Smooth muscle cell (in vitro differentiated cells): ENCODE measurements at regions not wholly inside any gene's neighbourhood (a gene's known extent, or its start where the extent isn't known, plus 50 kb on each side); places are given as distances from the start of the nearest gene placed in this dataset.

ENCODE experiments used
- DNase-seq: peaks from one replicate; lab custom pipeline; 2025; ENCODE audit not compliant: unreplicated experiment; lab: John Stamatoyannopoulos, UW
- H2AFZ ChIP-seq: fragments of 200-600 bp; sonication (generic); 2 replicates; pipeline ENCODE4 v1.6.0; 2016; ENCODE audit warnings: antibody characterized with exemption, low read depth, mild to moderate bottlenecking
- H3F3A ChIP-seq: fragments of 200-600 bp; sonication (generic); 2 replicates; pipeline ENCODE4 v1.6.0; 2017; ENCODE audit warnings: antibody characterized with exemption, low read depth
- H3K27ac ChIP-seq: fragments of 200-600 bp; sonication (generic); 2 replicates; pipeline ENCODE4 v1.5.1; 2016; ENCODE audit warnings: low read depth, mild to moderate bottlenecking
- H3K27me3 ChIP-seq: fragments of 200-600 bp; sonication (generic); 2 replicates; pipeline ENCODE4 v1.6.1; 2016; ENCODE audit warnings: low read depth, mild to moderate bottlenecking
- H3K36me3 ChIP-seq: fragments of 200-600 bp; sonication (generic); 2 replicates; pipeline ENCODE4 v1.5.1; 2016; ENCODE audit warnings: low read depth
- H3K4me1 ChIP-seq: fragments of 200-600 bp; sonication (generic); 2 replicates; pipeline ENCODE4 v1.5.1; 2016; ENCODE audit warnings: low read depth
- H3K4me2 ChIP-seq: fragments of 200-600 bp; sonication (generic); 2 replicates; pipeline ENCODE4 v1.6.0; 2016; ENCODE audit warnings: mild to moderate bottlenecking
- H3K4me3 ChIP-seq: fragments of 200-600 bp; sonication (generic); 2 replicates; pipeline ENCODE4 v1.5.1; 2016; ENCODE audit warnings: mild to moderate bottlenecking
- H3K79me2 ChIP-seq: fragments of 200-600 bp; sonication (generic); 2 replicates; pipeline ENCODE4 v1.6.0; 2016; ENCODE audit warnings: low read depth, mild to moderate bottlenecking
- H3K9ac ChIP-seq: fragments of 200-600 bp; sonication (generic); 2 replicates; pipeline ENCODE4 v1.6.0; 2016; ENCODE audit warnings: low read depth
- H3K9me3 ChIP-seq: fragments of 200-600 bp; sonication (generic); replicated peaks from 2 replicates; pipeline ENCODE4 v1.5.1; 2016; ENCODE audit warnings: low read depth
- H4K20me1 ChIP-seq: fragments of 200-600 bp; sonication (generic); 2 replicates; pipeline ENCODE4 v1.6.0; 2016; ENCODE audit warnings: low read depth
- WGBS: methylation state at CpG from one replicate; pipeline ENCODE4 v1.1.7; 2016; ENCODE audit warnings: low lambda C conversion rate; 5-methylcytosine and 5-hydroxymethylcytosine counted together
- TF ChIP-seq, protein P1 (sequence below): fragments of 200-600 bp; sonication (generic); IDR thresholded peaks from 2 replicates; pipeline ENCODE4 v1.5.1; 2017; ENCODE audit warnings: borderline replicate concordance, mild to moderate bottlenecking, antibody characterized with exemption; ENCODE audit not compliant: insufficient read depth, poor library complexity, severe bottlenecking

DNA sequence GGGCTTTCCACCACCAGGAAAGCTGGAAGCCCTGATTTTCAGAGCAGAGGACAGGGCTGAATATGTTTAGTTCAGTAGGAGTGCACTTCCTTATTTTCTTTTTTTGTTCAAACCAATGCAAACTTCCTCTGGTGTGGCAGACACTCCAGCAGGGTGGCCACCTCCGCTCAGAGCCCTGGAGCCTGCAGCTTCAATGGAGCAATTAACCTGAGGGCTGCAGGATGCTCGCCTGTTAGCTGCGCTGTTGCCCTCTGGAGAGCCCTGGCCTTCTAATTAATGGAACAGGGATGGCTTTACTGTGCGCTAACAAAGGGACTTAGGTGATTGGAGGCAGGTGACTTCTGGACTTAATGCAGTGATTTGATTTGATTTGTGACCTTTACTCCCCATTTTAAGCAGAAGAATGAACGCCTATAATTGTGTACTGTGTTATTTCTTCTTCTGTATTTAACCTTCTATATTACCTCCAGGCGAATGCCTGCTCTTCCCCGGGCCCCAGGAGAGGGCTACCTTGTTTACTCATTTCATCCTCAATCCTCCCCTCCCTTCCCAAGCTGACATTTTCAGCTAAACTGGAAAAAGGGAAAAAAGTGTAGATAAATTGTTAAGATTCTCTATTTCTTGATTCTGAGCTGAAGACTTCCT is 123.0 kb upstream of the CTBP2 start:
- Histone ChIP-seq H3K9ac (no peak overlapping the region), H3F3A (no peaks in the 10 kb centered on the region), H3K79me2 (no peaks in the 10 kb centered on the region), H3K4me2 (no peak overlapping the region), H3K4me3 (no peak overlapping the region), H4K20me1 (no peaks in the 10 kb centered on the region), H3K36me3 (no peaks in the 10 kb centered on the region), H2AFZ (no peak overlapping the region), H3K9me3 (no peaks in the 10 kb centered on the region), H3K4me1 (peaks cover 5% of the 10 kb centered on the region), H3K27me3 (no peaks in the 10 kb centered on the region), H3K27ac (no peak overlapping the region)
- TF ChIP-seq, protein P1, sequence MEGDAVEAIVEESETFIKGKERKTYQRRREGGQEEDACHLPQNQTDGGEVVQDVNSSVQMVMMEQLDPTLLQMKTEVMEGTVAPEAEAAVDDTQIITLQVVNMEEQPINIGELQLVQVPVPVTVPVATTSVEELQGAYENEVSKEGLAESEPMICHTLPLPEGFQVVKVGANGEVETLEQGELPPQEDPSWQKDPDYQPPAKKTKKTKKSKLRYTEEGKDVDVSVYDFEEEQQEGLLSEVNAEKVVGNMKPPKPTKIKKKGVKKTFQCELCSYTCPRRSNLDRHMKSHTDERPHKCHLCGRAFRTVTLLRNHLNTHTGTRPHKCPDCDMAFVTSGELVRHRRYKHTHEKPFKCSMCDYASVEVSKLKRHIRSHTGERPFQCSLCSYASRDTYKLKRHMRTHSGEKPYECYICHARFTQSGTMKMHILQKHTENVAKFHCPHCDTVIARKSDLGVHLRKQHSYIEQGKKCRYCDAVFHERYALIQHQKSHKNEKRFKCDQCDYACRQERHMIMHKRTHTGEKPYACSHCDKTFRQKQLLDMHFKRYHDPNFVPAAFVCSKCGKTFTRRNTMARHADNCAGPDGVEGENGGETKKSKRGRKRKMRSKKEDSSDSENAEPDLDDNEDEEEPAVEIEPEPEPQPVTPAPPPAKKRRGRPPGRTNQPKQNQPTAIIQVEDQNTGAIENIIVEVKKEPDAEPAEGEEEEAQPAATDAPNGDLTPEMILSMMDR = no peak
- DNase-seq = no peak
- WGBS = 61% methylated on average over 7 of the region's 7 CpGs

DNA sequence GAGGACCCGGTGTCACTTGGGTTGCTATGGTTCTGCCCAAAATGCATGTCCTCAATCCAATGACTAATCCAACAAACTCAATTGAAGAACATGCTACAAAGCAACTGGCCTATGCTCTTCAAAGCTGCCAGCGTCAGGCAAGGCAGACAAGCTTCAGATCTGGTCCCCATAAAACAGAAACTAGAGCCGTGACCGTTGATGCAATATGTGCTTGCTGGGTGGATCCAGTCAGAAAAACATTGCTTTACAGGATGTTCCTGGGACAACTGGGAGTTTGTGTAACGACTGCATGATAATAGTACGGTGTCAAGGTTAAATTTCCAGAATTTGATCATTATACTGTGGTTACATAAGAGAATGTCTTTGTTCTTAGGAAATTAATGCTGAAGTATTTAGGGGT is 120.7 kb upstream of the CTBP2 start:
- 59% methylated on average over 6 of the region's 6 CpGs for WGBS
- no peaks in the 10 kb centered on the region for H3K27me3 ChIP-seq
- H3K9me3 ChIP-seq = no peaks in the 10 kb centered on the region
- H3K36me3 ChIP-seq = no peaks in the 10 kb centered on the region
- no peak overlapping the region for H3K27ac ChIP-seq
- no peaks in the 10 kb centered on the region for H4K20me1 ChIP-seq
- H3K4me2 ChIP-seq = no peak overlapping the region
- no peaks in the 10 kb centered on the region for H3K79me2 ChIP-seq
- no peak overlapping the region for H2AFZ ChIP-seq
- no peak overlapping the region for H3K4me3 ChIP-seq
- H3K9ac ChIP-seq = no peak overlapping the region
- H3K4me1 ChIP-seq = peaks cover 5% of the 10 kb centered on the region
- TF ChIP-seq, protein P1 = no peak
- DNase-seq = no peak
- H3F3A ChIP-seq = no peaks in the 10 kb centered on the region

DNA sequence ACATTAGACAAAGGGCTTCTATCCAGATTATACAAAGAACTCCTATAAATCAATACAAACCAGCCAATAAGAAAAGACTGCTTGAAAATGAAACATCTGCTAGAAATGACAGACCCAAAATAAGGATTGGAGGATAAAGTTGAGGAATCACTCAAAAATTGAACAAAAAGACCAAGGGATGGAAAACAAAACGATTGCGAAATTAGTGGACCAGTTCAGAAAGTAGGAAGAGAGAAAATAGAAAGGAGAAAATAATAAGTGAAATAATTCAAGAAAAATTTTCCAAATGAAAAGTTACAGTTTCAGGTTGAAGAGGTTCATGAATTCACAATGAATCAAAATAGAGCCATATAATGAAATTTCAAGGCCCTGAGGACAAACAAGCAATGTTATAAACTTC is 115.8 kb upstream of the CTBP2 start:
- H4K20me1 ChIP-seq = no peaks in the 10 kb centered on the region
- no peak overlapping the region for H3K27ac ChIP-seq
- H3F3A ChIP-seq = no peaks in the 10 kb centered on the region
- no peaks in the 10 kb centered on the region for H3K4me1 ChIP-seq
- no peak overlapping the region for H2AFZ ChIP-seq
- H3K4me3 ChIP-seq = no peak overlapping the region
- H3K9me3 ChIP-seq = no peaks in the 10 kb centered on the region
- no peak overlapping the region for H3K4me2 ChIP-seq
- no peak overlapping the region for H3K9ac ChIP-seq
- 93% methylated on average over 2 of the region's 2 CpGs for WGBS
- no peaks in the 10 kb centered on the region for H3K36me3 ChIP-seq
- TF ChIP-seq, protein P1 = no peak
- H3K27me3 ChIP-seq = no peaks in the 10 kb centered on the region
- DNase-seq = no peak
- H3K79me2 ChIP-seq = no peaks in the 10 kb centered on the region

DNA sequence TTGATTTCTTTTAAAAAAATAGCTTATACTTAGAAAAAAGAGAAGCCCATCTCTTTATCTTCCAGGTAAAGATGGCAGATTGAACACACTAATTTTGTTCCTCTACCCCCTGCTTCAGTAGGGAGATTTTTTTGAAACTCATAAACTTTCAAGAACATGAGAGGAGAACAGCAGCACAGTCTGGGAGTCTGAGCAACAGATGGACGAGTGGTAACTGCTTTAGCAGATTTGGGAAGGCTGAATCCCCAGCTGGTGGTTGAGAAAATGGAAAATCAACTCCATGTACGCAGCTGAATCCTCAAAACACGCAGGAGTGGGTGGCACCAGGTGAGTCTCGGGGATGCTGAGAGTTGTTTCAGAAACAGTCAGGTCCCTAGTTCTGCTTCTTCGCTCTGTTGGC is 114.6 kb upstream of the CTBP2 start:
- Histone ChIP-seq H3K27ac (no peak overlapping the region), H3K9ac (no peak overlapping the region), H3K27me3 (no peaks in the 10 kb centered on the region), H3F3A (no peaks in the 10 kb centered on the region), H3K9me3 (no peaks in the 10 kb centered on the region), H4K20me1 (no peaks in the 10 kb centered on the region), H3K4me2 (no peak overlapping the region), H2AFZ (no peak overlapping the region), H3K4me1 (no peaks in the 10 kb centered on the region), H3K4me3 (no peak overlapping the region), H3K79me2 (no peaks in the 10 kb centered on the region), H3K36me3 (no peaks in the 10 kb centered on the region)
- TF ChIP-seq, protein P1 = no peak
- 91% methylated on average over 5 of the region's 5 CpGs for WGBS
- no peak for DNase-seq
